ENCODE measurements at regions not wholly inside any gene's neighbourhood (a gene's known extent, or its start where the extent isn't known, plus 50 kb on each side); places are given as distances from the start of the nearest gene placed in this dataset.

- DNase-seq, result no peak
Observed at GRCh38 chr3:55341502-55342031, 145.5 kb downstream of the WNT5A start.

GRCh38 chr3:55339819-55340218, 147.3 kb downstream of the WNT5A start:
- DNase-seq, result no peak

GRCh38 chr3:55339390-55339789, 147.7 kb downstream of the WNT5A start:
- no peak for DNase-seq

DNA sequence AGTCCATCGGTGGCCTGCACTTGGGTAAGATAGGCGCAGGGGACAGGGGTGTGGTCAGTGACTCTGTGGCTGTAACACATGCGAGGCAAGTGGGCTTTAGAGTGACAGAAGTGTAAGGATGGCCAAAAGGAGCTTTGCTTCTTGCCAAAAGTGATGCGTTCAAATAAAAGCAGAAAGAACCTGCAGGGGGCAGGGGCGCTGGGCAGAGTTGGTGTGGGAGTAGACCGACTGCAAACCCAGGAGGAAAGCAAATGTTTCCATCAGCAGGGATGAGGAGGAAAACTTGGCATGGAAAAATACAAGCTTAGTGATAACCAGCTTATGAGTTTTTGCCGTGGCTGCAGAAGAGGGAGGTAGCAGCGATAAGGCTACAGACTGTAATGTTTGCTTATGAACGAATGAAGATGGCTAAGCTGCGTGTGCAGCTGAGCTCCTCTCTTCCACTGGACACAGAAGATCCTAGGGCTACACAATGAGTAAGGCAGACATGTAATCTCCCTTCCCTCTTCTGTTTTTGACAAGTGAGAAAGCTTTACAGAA, 149.4 kb downstream of the WNT5A start:
- DNase-seq, result no peak

DNA sequence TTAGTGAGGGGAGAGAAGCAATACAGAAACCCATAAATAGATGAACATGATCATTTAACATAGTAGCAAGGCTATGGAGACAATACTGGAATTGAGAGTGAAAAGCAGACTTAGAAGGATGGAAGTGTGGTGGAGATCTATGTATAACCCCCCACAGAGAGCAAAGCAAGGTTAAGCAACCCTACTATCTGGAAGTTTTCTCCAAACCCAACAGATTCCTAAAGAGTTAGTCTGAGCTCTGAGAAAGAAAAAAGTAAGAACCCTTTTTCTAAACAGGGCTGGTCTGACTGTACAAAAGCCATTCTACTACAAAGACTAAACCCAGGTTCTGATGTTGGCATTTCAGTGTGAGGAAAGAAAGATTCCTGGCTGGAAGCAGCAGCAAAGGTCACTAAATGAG, 153.2 kb downstream of the WNT5A start:
- DNase-seq, result no peak

GRCh38 chr3:55333046-55333445, 154.1 kb downstream of the WNT5A start:
- no peak for DNase-seq

GRCh38 chr3:55332176-55332575, 154.9 kb downstream of the WNT5A start:
- DNase-seq, result no peak

DNA sequence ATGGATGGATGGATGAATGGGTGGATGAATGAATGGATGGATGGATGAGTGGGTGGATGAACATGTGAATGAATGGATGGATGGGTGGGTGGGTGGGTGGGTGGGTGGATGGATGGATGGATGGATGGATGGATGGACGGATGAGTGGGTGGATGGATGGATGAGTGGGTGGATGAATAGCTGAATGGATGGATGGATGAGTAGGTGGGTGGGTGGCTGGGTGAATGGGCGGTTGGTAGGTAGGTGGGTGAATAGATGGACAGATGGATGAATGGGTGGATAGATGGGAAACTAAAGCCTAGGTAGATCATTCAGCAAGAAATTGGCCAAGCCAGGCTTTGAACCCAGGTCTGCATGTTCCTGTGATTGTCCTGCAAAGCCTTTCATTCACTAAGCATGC, 155.6 kb downstream of the WNT5A start:
- no peak for DNase-seq

DNA sequence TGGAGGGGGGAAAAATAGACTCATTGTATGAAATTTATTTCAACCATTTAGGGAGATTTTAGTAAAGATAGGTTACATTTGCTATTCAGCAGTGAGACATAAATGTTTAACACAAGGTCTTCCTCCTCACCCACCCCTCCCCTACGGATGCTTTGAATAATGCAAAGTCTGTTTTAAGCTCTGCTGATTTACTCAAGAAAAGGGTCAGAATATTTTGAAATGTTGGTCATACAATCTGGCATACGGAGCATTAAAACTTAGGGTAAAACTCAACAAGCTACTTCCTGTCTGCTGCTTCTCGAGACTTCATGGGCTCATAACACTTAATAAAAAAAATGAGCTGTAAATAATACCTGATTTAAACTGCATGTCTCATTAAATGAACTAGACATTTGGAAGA, 156.3 kb downstream of the WNT5A start:
- DNase-seq, result no peak

GRCh38 chr3:55330355-55330754, 156.8 kb downstream of the WNT5A start:
- DNase-seq, result no peak

DNA sequence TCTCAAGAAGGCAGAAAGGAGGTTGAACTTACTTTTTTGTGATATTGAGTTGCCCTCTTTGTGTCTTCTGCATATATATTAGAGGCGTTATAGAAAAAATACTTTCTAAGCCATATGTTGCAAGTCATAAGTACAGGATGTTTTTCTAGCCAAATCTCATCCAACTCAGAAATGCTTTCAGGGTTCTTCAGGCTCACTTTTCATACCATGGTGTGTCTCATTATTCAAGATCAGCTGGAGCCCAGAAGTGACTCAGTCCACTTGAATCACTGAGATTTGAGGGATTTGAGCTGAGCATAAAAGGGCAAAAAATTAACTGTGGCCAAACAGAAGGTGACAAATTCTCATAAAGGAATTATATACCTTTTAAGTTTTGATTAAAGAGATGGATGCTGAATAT, 157.3 kb downstream of the WNT5A start:
- DNase-seq, result no peak

DNA sequence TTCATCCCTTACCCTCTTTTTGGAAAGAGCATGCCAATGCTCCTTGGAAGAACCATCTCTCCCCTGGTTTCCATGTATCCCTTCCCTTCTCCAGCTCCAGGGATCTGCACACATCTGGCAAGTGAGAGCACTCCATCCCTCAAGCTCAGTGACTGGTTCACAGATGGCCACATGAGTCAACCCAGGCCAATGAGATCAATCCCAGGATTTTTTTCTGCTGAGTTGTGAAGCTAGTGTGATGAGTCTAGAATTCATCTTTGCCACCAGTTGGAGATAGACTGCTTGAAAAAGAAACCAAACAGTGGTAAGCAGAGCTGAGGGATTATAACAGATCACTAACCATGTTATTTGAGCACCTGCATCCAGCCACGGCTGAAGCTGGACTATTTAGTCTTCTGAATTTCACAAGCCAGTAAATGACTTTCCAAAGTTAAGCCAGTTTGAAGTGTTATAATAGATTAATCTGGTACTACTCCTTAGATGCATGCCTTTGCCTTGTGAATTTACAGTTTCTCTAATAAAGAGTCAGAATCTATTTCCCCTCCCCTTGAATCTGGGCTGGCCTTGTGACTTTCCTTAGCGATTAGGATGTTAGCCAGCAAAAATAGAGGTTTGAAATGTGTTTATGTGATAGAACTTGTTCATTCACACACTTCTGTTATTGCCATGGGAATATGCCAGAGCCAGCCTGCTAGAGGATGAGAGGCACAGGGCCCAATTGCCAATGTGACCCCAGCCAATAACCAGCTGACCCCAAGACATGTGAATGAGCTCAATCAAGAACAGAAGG, 159.8 kb downstream of the WNT5A start:
- no peak for DNase-seq

GRCh38 chr3:55322638-55323037, 164.5 kb downstream of the WNT5A start:
- DNase-seq, result no peak

DNA sequence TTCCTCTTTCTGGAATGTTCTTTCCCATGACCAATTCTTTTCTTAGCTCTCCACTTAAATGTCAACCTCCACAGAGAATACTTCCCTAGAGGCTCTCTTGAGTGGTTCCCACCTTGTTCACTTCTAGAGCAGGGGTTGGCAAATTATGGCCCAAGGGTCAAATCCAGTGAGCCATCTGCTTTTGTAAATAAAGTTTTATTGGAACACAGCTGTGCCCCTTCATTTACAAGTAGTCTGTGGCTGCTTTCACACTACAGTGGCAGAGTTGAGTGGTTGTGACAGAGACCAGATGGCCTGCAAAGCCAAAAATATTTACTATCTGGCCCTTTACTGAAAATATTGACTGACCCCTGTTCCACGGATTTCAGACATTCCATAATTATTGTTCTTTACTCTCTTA, 166.2 kb downstream of the WNT5A start:
- DNase-seq, result no peak

DNA sequence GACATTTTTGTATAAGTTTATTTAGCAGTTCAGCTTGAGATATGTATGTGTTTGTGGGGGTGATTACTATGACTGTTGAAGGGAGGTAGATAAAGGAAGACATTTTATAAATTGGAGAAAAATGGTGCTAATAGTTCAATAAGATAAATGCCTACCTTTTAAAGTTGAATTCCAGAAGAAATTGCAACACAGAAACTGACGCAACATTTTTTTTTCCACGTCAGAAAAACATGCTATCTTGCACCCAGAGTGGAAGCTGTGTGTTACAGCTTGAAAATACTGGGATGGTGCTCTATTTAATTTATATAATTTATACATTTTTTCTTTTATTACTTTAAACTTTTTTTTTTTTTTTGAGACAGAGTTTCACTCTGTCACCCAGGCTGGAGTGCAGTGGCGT, 171.7 kb downstream of the WNT5A start:
- no peak for DNase-seq

DNA sequence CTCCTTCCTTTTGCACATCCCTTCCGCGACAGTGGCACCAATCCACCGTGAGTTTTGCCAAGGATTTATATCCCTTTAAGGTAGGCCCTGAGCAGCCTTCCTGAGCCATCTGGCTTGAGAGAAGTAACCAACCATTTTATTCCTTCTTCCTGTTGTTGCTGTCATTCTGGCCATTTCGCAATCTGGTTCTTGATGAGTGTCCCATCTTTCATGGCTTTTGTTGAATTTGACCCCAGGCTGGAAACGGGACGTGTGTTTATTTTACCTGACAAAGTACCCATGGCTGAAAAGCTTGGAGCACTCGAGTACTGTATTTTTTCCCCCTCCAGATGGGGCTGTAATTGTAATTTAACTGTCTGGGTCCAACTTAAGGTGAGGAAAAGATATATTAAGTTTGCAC, 173.4 kb downstream of the WNT5A start:
- DNase-seq, result no peak

- no peak for DNase-seq
Observed at GRCh38 chr3:55309336-55309735, 177.8 kb downstream of the WNT5A start.

- DNase-seq, result no peak
Observed at GRCh38 chr3:55307622-55308021, 179.5 kb downstream of the WNT5A start.

DNA sequence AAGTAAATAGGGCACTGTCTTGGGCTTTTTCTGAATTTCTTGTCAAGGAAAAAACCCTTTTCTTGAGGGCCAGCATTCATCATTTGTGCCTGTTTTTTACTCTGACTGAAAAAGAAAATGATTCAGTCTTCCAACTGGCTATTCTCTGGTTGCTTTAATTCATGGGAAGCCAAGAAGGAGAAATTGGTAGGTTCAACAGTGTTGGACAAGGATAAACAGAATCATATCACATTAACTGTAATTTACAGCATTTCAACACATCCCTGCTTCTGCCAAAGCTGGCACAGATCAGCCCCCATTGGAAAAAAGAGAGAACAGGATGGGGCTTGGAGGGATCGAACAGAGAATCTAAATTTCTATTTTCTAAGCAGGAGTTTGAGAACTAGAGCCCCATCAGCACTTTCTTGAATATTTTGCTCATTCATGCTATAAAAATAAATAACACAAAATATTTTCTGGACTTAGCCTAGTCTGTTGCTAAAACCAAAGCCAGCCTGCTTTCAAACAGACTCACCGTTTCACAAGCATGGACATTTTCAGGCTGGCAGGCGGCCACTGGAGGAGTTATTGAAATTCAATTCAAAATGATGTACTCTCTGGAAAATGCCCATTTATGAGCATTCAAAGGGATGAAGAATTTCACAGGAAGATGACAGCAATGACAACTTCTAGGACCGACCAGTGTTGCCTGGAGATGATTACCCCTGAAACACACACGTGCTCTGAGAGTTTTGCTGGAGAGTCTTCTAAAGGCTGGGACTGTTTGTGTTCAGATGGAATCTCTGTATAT, 181.2 kb downstream of the WNT5A start:
- no peak for DNase-seq

DNA sequence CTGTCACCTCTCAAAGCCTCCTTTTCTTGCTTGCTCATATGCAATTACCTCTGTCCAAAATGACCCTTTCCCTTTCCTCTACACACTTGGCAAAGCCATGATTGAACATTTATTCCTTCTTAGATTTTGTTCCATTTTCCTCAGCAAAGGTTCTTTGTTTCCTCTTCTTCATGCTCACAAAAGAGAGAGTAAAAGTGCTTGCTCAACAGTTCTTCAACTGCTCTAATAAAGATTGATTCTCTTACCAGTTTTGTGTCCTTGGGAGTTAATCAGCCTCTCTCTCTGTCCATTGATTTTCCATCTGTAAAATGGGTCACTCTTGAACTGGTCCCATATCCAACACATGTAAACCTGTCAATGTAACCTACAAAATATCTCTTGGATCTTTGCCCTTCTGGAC, 186.4 kb downstream of the WNT5A start:
- no peak for DNase-seq

DNA sequence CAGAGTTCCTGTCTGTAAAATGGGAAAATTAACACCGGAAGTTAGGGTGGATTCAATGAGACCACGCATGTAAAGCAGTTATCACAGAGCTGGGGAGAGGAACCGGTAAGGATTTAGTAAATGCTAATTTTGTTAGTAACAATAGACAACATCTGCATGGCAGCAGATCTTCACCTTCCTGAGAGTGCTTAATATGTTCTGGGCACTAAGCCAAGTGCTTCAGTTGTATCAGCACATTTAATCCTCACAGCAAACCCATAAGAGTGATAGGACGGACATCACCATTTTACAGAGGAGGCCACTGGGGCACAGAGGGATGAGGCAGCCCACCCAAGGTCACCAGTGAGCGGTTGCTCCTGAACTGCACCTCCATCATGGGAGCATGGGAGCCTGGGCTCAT, 189.4 kb downstream of the WNT5A start:
- no peak for DNase-seq

DNA sequence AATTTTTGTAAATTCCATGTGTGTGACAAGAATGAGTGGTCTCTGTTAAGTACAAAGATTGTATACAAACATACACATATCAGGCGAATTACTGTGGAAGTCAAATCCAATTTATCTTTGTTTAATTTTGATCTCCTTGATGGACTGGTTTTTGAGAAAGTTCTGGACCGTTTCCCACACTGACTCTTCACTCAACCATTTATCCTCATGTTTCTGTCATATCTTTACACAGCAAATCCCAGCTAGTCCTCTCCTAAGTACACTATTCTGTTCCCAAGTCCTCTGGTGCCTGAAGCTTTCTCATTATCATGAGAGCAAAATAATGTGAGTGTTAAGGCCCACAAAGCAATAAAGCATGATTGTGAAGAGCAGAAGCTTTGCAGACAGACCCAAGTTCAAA, 189.9 kb downstream of the WNT5A start:
- DNase-seq, result no peak

DNA sequence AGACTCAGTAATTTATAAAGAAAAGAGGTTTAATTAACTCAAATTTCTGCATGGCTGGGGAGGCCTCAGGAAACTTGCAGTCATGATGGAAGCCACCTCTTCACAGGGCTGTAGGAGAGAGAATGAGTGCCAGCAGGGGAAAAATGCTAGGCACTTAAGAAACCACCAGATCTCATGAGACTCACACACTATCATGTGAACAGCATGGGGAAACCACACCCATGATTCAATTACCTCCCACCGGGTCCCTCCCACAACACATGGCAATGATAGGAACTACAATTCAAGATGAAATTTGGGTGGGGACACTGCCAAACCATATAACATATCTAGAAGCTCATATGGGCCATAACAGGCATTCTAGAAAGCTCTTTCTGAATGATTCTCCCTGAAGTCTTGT, 190.3 kb downstream of the WNT5A start:
- no peak for DNase-seq

- no peak for DNase-seq
Observed at GRCh38 chr3:55296030-55296429, 191.1 kb downstream of the WNT5A start.

Data from CD4-positive, alpha-beta T cell treated with Interleukin-17A for 4 hours (primary cell).